ENCODE measurements at regions not wholly inside any gene's neighbourhood (a gene's known extent, or its start where the extent isn't known, plus 50 kb on each side); places are given as distances from the start of the nearest gene placed in this dataset.

DNA sequence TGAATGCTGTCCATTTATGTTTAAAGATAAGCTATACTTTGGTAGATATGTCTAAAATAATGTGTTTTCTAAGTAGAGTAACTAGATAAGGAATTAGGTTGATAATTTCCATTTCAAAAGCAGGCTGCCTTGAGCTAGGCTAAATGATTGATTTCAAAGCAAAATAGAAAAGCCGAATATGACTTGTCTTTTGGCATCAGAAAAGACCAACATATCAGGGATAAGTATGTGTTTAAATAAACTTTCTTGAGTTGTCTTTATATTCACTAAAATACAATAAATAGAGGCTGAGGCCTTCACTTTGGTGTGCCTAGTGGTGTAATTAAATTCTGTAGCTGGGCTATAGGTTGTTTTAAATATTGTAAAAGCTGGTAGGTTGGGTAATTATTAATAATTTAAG is 569.0 kb downstream of the TAF11L14 start:
- no peak for DNase-seq (ENCODE audit: low read depth in 1 of 2, low spot score in 1 of 2)
- H3K4me3 ChIP-seq (replicated peaks; ENCODE audit: insufficient read depth, low read length) = no peak overlapping the region
- no peak overlapping the region for H3K27ac ChIP-seq (replicated peaks)
- TF ChIP-seq SPI1 (IDR thresholded peaks at IDR 0.05; ENCODE audit: borderline replicate concordance, low read depth) (no peak), GABPA (IDR thresholded peaks at IDR 0.05; ENCODE audit: low read depth) (no peak), POLR2AphosphoS5 (IDR thresholded peaks at IDR 0.05; ENCODE audit: low read depth) (no peak)
- TF ChIP-seq, protein P1, sequence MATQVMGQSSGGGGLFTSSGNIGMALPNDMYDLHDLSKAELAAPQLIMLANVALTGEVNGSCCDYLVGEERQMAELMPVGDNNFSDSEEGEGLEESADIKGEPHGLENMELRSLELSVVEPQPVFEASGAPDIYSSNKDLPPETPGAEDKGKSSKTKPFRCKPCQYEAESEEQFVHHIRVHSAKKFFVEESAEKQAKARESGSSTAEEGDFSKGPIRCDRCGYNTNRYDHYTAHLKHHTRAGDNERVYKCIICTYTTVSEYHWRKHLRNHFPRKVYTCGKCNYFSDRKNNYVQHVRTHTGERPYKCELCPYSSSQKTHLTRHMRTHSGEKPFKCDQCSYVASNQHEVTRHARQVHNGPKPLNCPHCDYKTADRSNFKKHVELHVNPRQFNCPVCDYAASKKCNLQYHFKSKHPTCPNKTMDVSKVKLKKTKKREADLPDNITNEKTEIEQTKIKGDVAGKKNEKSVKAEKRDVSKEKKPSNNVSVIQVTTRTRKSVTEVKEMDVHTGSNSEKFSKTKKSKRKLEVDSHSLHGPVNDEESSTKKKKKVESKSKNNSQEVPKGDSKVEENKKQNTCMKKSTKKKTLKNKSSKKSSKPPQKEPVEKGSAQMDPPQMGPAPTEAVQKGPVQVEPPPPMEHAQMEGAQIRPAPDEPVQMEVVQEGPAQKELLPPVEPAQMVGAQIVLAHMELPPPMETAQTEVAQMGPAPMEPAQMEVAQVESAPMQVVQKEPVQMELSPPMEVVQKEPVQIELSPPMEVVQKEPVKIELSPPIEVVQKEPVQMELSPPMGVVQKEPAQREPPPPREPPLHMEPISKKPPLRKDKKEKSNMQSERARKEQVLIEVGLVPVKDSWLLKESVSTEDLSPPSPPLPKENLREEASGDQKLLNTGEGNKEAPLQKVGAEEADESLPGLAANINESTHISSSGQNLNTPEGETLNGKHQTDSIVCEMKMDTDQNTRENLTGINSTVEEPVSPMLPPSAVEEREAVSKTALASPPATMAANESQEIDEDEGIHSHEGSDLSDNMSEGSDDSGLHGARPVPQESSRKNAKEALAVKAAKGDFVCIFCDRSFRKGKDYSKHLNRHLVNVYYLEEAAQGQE (IDR thresholded peaks at IDR 0.05; ENCODE audit: insufficient replicate concordance, low read depth) = no peak
- TF ChIP-seq, protein P2, sequence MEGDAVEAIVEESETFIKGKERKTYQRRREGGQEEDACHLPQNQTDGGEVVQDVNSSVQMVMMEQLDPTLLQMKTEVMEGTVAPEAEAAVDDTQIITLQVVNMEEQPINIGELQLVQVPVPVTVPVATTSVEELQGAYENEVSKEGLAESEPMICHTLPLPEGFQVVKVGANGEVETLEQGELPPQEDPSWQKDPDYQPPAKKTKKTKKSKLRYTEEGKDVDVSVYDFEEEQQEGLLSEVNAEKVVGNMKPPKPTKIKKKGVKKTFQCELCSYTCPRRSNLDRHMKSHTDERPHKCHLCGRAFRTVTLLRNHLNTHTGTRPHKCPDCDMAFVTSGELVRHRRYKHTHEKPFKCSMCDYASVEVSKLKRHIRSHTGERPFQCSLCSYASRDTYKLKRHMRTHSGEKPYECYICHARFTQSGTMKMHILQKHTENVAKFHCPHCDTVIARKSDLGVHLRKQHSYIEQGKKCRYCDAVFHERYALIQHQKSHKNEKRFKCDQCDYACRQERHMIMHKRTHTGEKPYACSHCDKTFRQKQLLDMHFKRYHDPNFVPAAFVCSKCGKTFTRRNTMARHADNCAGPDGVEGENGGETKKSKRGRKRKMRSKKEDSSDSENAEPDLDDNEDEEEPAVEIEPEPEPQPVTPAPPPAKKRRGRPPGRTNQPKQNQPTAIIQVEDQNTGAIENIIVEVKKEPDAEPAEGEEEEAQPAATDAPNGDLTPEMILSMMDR (IDR thresholded peaks at IDR 0.05; ENCODE audit: insufficient read depth, low read length) = no peak
- H3K27me3 ChIP-seq (ENCODE audit: insufficient read depth, poor library complexity, severe bottlenecking) = no peaks in the 10 kb centered on the region

DNA sequence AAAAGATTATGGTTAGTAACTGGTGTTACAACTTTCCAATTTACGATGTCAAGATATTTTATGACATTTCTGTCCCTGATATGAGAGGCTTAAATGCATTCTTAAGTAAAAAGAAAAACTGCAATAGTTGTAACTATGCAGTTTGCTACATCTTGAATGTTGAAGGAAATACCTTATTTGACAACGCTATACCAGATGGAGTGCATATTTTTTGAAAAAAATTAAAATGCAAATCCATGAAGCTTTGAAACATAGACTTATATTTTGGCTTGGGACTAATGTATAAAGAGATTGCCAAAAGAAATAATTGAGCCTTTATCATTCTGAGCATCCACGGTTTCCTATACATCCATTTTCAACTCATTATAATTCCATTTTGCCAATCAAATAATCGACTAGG is 579.4 kb downstream of the TAF11L14 start:
- TF ChIP-seq GABPA (IDR thresholded peaks at IDR 0.05; ENCODE audit: low read depth) = no peak
- TF ChIP-seq, protein P2 (IDR thresholded peaks at IDR 0.05; ENCODE audit: insufficient read depth, low read length) = no peak
- no peak for TF ChIP-seq POLR2AphosphoS5 (IDR thresholded peaks at IDR 0.05; ENCODE audit: low read depth)
- TF ChIP-seq SPI1 (IDR thresholded peaks at IDR 0.05; ENCODE audit: borderline replicate concordance, low read depth) = no peak
- TF ChIP-seq, protein P1 (IDR thresholded peaks at IDR 0.05; ENCODE audit: insufficient replicate concordance, low read depth) = no peak
- no peak for DNase-seq (ENCODE audit: low read depth in 1 of 2, low spot score in 1 of 2)
- no peak overlapping the region for H3K4me3 ChIP-seq (replicated peaks; ENCODE audit: insufficient read depth, low read length)
- H3K27ac ChIP-seq (replicated peaks) = no peak overlapping the region
- H3K27me3 ChIP-seq (ENCODE audit: insufficient read depth, poor library complexity, severe bottlenecking) = no peaks in the 10 kb centered on the region

DNA sequence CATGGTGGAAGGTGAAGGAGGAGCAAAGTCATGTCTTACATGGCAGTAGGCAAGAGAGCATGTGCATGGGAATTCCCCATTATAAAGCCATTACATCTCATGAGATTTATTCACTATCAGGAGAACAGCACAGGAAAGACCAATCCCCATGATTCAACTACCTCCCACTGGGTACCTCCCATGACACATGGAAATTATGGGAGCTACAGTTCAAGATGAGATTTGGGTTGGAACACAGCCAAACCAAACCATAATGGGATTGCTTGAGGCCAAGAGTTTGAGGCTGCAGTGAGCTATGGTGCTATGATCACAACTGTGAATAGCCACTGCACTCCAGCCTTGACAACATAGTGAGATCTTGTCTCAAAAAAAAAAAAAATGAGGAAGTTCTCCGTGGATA is 581.8 kb downstream of the TAF11L14 start:
- TF ChIP-seq, protein P2 (IDR thresholded peaks at IDR 0.05; ENCODE audit: insufficient read depth, low read length) = no peak
- TF ChIP-seq POLR2AphosphoS5 (IDR thresholded peaks at IDR 0.05; ENCODE audit: low read depth) = no peak
- TF ChIP-seq GABPA (IDR thresholded peaks at IDR 0.05; ENCODE audit: low read depth) = no peak
- TF ChIP-seq, protein P1 (IDR thresholded peaks at IDR 0.05; ENCODE audit: insufficient replicate concordance, low read depth) = no peak
- no peak for TF ChIP-seq SPI1 (IDR thresholded peaks at IDR 0.05; ENCODE audit: borderline replicate concordance, low read depth)
- no peak overlapping the region for H3K27ac ChIP-seq (replicated peaks)
- H3K27me3 ChIP-seq (ENCODE audit: insufficient read depth, poor library complexity, severe bottlenecking) = no peaks in the 10 kb centered on the region
- no peak for DNase-seq (ENCODE audit: low read depth in 1 of 2, low spot score in 1 of 2)
- H3K4me3 ChIP-seq (replicated peaks; ENCODE audit: insufficient read depth, low read length) = no peak overlapping the region

All from HL-60 (cell line).